Left hindlimb (tissue), 1 donor: ENCODE measurements at regions not wholly inside any gene's neighbourhood (a gene's known extent, or its start where the extent isn't known, plus 50 kb on each side); places are given as distances from the start of the nearest gene placed in this dataset.
"Not testable (repeated sequence)": the region's sequence is repeated elsewhere in the genome, so short reads cannot be mapped to it uniquely, and the experiment has no call there.

Experiments
- DNase-seq: peaks from one replicate; pipeline ENCODE4 v3.0.0-alpha.2; 2018

DNA sequence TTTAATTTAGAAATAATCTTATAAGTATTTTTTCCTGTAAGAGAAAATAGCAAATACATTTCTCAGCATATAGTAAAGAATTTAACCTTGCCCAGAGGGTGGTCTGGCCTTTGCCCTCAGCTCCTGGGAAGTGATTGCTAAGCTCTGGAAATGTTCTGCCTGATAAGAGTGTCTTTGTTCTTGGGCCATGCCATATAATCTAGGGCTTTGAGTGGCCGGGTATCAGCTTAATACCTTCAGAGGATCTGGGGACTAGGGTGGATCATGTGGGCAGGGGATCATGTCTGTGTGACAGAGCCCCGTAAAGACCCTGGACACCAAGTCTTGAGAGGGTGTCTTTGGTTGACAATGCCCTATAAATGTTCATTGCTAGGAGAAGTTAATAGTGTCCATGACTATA, 1032.4 kb upstream of the MIR17HG start:
- no peak for DNase-seq

DNA sequence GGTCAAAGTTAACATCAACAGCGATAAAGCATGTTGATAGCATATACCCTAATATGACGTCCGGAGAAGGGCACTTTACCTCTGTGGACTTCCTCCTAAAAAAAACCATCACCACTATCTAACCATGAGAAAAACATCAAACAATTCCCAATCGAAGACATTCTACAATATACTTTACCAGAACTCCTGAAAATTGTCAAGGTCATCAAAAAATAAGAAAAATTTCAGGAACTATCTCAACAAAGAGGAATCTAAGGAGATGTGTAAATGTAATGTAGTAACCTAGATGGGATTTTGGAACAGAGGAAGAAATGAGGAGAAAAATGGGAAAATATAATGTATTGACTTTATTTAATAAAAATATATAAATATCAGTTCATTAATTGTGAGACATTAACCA, 1026.8 kb upstream of the MIR17HG start:
- DNase-seq = no peak

DNA sequence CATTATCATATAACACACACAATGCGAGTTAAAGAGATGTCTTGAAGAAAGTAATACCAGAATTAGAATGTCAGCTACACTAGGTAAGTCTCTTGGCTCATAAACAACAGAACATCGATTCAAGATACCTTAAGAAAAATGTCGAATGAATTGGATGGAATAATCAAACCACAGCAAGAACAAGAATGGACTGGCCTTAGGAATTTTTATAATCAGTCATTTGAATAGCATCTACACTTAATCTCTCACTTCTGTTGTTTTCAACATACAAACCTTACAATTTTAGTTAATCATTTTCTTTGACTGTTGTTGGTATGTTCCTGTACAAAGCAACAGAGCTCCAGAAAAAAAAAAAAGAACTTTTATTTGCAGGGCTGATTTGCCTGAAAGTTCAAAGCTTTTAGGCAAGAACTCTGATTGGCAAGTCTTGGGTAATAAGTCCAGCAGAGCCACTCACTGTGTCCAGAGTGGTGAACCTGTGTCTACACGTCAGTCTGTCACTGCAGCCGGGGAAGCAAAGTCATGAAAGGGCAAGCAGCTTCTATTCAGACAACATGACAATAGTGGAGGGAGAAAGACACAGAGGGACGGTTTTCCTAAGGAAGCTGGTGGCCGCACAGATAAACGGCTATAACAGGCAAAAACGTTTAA, 1026.1 kb upstream of the MIR17HG start:
- no peak for DNase-seq

DNA sequence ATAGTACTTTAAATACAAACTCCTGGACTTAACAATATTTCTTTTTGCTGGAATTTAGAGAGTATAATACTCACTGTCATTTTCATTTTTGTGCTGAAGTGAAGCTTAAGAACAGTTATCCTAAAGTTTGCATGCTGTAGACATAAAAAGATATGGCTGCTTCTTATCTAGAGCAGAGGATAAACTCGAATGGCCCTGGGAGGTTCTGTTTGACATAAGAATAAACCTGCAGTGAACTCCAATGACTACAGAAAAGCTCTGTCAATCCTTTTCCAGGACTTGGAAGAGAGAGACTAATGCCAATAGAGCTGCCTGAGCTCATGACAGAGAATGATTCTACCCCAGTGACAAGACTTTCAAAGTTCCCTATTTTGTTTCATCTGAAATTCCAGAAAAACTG, 1017.8 kb upstream of the MIR17HG start:
- no peak for DNase-seq

DNA sequence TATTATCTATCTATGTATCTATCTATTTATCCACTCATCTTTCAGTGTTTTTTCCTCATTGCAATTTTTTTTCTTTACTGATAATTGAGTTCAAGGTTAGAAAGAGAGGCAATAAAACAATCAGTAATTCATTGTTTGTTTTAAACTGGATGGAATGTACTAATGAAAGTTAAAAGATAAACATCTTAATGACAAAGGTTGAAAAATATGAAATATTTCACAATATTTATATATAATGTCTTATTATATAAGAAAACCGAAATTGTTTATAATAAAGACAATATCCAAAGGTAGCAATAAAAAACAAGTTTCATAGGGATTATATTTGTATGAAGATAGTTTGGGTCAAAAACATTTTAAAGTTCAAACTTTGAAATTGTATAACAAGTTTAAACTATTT, 1015.5 kb upstream of the MIR17HG start:
- no peak for DNase-seq

DNA sequence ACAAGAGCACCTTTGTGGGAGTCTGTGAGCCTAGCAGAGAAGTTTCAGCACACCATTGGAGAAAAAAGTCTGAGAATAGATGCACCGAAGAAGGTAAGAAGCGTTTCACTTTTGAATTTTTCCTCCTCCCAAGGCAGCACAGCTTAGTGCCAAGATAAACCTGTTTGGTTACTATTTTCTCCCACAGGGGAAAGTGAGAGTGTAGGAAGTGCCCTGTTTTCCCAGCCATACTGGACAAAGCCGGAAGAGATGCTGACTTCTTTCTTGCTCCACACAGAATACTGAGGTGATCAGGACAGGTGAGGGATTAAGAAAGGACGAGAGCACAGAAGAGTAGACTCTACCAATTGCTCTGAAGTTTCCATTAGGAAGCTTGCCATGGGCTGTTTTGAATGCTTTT, 1011.0 kb upstream of the MIR17HG start:
- DNase-seq = no peak

DNA sequence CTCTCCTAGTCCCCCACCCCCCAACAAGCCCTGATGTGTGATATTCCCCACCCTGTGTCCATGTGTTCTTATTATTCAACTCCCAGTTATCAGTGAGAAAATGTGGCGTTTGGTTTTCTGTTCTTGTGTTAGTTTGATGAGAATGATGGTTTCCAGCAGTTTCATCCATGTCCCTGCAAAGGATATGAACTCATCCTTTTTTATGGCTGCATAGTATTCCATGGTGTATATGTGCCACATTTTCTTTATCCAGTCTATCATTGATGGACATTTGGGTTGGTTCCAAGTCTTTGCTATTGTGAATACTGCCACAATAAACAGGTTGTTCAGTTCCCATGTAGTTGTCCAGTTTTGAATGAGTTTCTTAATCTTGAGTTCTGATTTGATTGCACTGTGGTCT, 1006.1 kb upstream of the MIR17HG start:
- not testable (repeated sequence) for DNase-seq

- DNase-seq = not testable (repeated sequence)
Observed at GRCh38 chr13:90348477-90349136, 998.9 kb upstream of the MIR17HG start.

GRCh38 chr13:90352763-90353162, 994.7 kb upstream of the MIR17HG start:
- DNase-seq = no peak

- no peak for DNase-seq
Observed at GRCh38 chr13:90355162-90355751, 992.2 kb upstream of the MIR17HG start.

DNA sequence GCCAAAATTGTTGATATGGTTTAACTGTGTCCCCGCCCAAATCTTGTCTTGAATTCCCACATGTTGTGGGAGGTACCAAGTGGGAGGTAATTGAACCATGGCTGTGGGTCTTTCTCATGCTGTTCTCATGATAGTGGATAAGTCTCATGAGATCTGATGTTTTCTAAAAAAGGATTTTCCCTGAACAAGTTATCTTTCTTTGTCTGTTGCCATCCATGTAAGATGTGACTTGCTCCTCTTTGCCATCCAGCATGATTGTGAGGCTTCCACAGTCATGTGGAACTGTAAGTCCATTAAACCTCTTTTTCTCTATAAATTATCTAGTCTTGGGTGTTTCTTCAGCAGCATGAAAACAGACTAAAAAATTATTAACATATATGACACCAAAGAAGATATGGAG, 986.7 kb upstream of the MIR17HG start:
- no peak for DNase-seq

DNA sequence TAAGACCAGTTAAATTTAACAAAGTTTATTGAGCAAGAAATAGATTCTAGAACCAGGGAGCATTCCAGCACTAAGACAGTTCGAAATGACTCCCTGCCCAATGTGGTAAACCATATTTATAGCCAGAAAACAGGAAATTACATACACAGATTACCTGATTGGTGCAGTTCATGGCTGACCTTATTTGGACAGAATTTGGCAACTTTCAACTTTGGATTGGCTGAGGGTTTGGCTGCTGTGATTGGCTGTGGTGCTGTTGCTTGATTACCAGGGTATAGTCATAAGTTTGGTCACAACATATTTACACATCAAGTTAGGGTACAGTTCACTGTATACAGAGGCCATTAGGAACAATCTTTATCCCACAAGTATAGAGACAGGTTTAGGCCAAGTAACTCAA, 984.8 kb upstream of the MIR17HG start:
- no peak for DNase-seq

- DNase-seq = no peak
Observed at GRCh38 chr13:90365130-90365529, 982.4 kb upstream of the MIR17HG start.

- DNase-seq = no peak
Observed at GRCh38 chr13:90374168-90374567, 973.3 kb upstream of the MIR17HG start.

GRCh38 chr13:90375851-90376250, 971.6 kb upstream of the MIR17HG start:
- DNase-seq = no peak

- no peak for DNase-seq
Observed at GRCh38 chr13:90382425-90382824, 965.1 kb upstream of the MIR17HG start.

DNA sequence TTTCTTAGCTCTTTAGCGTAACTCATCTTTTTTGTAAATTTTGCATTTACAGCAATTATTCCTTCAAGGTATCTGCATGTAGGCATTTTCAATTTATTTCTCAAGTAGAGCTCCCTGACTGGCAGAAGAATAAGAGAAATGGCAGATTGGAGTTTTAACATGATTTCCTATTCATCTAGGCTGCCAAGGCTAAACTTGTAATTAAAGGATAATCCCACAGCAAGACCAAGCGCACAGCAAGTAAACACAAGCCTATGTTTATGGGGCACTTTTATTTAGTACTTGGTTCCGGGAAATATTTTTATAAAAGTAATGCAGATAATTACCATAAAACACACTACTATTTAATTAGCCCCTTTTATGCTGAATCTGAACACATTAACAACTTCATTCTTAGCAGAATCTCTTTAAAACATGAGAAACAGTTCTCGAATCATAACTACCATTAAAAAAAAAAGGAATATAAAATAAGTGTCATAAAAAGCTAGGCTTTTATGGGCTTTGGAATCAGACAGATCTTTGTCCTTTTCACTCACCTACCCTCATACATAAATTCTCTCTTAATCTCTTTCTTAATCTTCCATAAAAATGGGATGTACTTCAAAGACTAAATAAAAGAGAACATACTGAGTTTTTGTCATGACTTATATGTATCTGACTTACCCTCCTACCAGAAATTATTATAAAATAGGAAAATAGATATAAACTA, 961.6 kb upstream of the MIR17HG start:
- no peak for DNase-seq

GRCh38 chr13:90388887-90389452, 958.5 kb upstream of the MIR17HG start:
- DNase-seq = no peak

DNA sequence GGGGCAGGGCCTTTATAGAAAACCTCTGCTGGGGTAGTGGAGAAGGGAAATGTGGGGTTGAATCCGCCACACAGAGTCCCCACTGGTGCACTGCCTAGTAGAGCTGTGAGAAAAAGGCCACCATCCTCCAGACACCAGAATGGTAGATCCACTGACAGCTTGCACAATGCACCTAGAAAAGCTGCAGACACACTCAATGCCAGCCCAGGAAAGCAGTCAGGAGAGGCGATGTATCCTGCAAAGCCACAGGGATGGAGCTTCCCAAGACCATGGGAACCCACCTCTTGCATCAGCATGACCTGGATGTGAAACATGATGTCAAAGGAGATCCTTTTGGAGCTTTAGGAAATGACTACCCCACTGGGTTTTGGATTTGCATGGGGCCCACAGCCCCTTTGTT, 958.0 kb upstream of the MIR17HG start:
- DNase-seq = no peak

DNA sequence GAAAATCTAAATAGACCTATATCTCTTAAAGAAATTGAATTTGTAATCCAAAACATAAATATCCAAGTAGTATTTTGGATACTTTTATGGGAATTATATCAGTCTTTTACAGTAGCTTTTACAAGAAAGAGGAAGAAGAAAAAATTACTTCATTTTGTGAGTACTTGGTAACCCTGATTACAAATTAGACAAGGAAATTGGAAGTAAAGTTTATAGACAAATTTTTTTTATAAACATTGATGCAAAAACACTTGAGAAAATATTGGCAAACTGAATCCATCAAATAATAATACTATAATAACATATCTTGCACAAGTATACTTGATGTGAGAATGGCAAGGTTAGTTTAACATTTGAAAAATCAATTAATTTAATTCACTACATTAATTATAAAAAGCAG, 954.1 kb upstream of the MIR17HG start:
- no peak for DNase-seq

GRCh38 chr13:90395348-90395747, 952.1 kb upstream of the MIR17HG start:
- no peak for DNase-seq

- DNase-seq = no peak
Observed at GRCh38 chr13:90395846-90396245, 951.6 kb upstream of the MIR17HG start.

GRCh38 chr13:90396266-90396665, 951.2 kb upstream of the MIR17HG start:
- no peak for DNase-seq

GRCh38 chr13:90397503-90397902, 950.0 kb upstream of the MIR17HG start:
- DNase-seq = no peak
